Tibial nerve (tissue), 4 donors: ENCODE measurements at regions not wholly inside any gene's neighbourhood (a gene's known extent, or its start where the extent isn't known, plus 50 kb on each side); places are given as distances from the start of the nearest gene placed in this dataset.

ENCODE experiments used
- DNase-seq, 2 donors: peaks; one replicate each; pipeline ENCODE4 v3.0.0-alpha.2; 2019; ENCODE audit warnings: low spot score in 2 of 2
- H3K27ac ChIP-seq, 4 donors: fragments of 200-600 bp; sonication (generic) in 3 of 4; one replicate each; pipeline ENCODE4 v1.5.1; 2017 to 2019; ENCODE audit warnings: mild to moderate bottlenecking in 1 of 4
- H3K27me3 ChIP-seq, 2 donors: fragments of 200-600 bp; sonication (generic) in 1 of 2; one replicate each; pipeline versions ENCODE4 v1.5.1 to v1.6.0; 2017 to 2019
- H3K36me3 ChIP-seq, 3 donors: fragments of 200-600 bp; sonication (generic); one replicate each; pipeline ENCODE4 v1.5.1; 2018 to 2019
- H3K4me1 ChIP-seq, 4 donors: fragments of 200-600 bp; sonication (generic) in 3 of 4; one replicate each; pipeline ENCODE4 v1.5.1; 2017 to 2019
- H3K4me3 ChIP-seq, 4 donors: fragments of 200-600 bp; sonication (generic) in 3 of 4; one replicate each; pipeline ENCODE4 v1.5.1; 2017 to 2019; ENCODE audit warnings: mild to moderate bottlenecking in 1 of 4, moderate library complexity in 1 of 4
- H3K9me3 ChIP-seq, 4 donors: fragments of 200-600 bp; sonication (generic) in 3 of 4; one replicate each; pipeline ENCODE4 v1.5.1; 2017 to 2019
- CTCF ChIP-seq, 5 experiments: fragments of 200-600 bp in 3 of 5; fragments of 450-650 bp in 2 of 5; sonication (generic) in 3 of 5; IDR thresholded peaks; one replicate each; pipeline ENCODE4 v1.5.1; 2016 to 2019; ENCODE audit warnings: antibody characterized with exemption in 5 of 5, mild to moderate bottlenecking in 3 of 5, moderate library complexity in 2 of 5
- EP300 ChIP-seq, 2 donors: sonication (generic); formaldehyde crosslinking; IDR thresholded peaks; one replicate each; pipeline ENCODE4 v1.6.1; 2017; ENCODE audit warnings: antibody characterized with exemption in 2 of 2, mild to moderate bottlenecking in 1 of 2
- POLR2A ChIP-seq, 2 donors: fragments of 450-650 bp; IDR thresholded peaks; one replicate each; pipeline ENCODE4 v1.6.1; 2017; ENCODE audit warnings: antibody characterized with exemption in 2 of 2, mild to moderate bottlenecking in 2 of 2, moderate library complexity in 2 of 2
- WGBS, 2 donors: methylation state at CpG; one replicate each; pipeline ENCODE4 v1.1.5; 2018; 5-methylcytosine and 5-hydroxymethylcytosine counted together

- no peaks in the 10 kb centered on the region for H3K36me3 ChIP-seq
- TF ChIP-seq POLR2A (IDR thresholded peaks at IDR 0.05) (no peak), CTCF (IDR thresholded peaks at IDR 0.05) (no peak), EP300 (IDR thresholded peaks at IDR 0.05) (peak in 1 of 2 donors; percentile 21)
- H3K4me3 ChIP-seq = no peak overlapping the region
- no peaks in the 10 kb centered on the region for H3K9me3 ChIP-seq
- H3K27me3 ChIP-seq = no peaks in the 10 kb centered on the region
- DNase-seq = no peak
- H3K4me1 ChIP-seq = peaks cover 0 to 13% (median 5%) of the 10 kb centered on the region in 4 donors
- H3K27ac ChIP-seq = no peak overlapping the region
- WGBS, 2 donors = 77 to 87% methylated on average over 3 of the region's 3 CpGs
Measured at GRCh38 chr6:15876406-15876805, 213.6 kb upstream of the DTNBP1 start.

GRCh38 chr6:15875797-15876196 is 213.0 kb upstream of the DTNBP1 start:
- 93 to 96% methylated on average over 1 of the region's 1 CpG for WGBS, 2 donors
- DNase-seq = no peak
- Histone ChIP-seq H3K27ac (no peak overlapping the region), H3K36me3 (no peaks in the 10 kb centered on the region), H3K4me1 (peaks cover 0 to 13% (median 5%) of the 10 kb centered on the region in 4 donors), H3K27me3 (no peaks in the 10 kb centered on the region), H3K4me3 (no peak overlapping the region), H3K9me3 (no peaks in the 10 kb centered on the region)
- TF ChIP-seq CTCF (IDR thresholded peaks at IDR 0.05) (no peak), POLR2A (IDR thresholded peaks at IDR 0.05) (no peak), EP300 (IDR thresholded peaks at IDR 0.05) (no peak)

- Histone ChIP-seq H3K27me3 (no peaks in the 10 kb centered on the region), H3K27ac (no peak overlapping the region), H3K4me3 (no peak overlapping the region), H3K36me3 (no peaks in the 10 kb centered on the region), H3K9me3 (no peaks in the 10 kb centered on the region), H3K4me1 (peaks cover 0 to 12% (median 3%) of the 10 kb centered on the region in 4 donors)
- DNase-seq = no peak
- TF ChIP-seq EP300 (IDR thresholded peaks at IDR 0.05) (no peak), CTCF (IDR thresholded peaks at IDR 0.05) (no peak), POLR2A (IDR thresholded peaks at IDR 0.05) (no peak)
- WGBS, 2 donors = 92% methylated on average over 3 of the region's 3 CpGs
Measured at GRCh38 chr6:15874821-15875220, 212.0 kb upstream of the DTNBP1 start.

- H3K9me3 ChIP-seq = no peaks in the 10 kb centered on the region
- H3K4me1 ChIP-seq = peaks cover 0 to 8% (median under 1%) of the 10 kb centered on the region in 4 donors
- H3K27me3 ChIP-seq = no peaks in the 10 kb centered on the region
- DNase-seq = no peak
- H3K27ac ChIP-seq = no peak overlapping the region
- 87 to 91% methylated on average over 2 of the region's 2 CpGs for WGBS, 2 donors
- no peaks in the 10 kb centered on the region for H3K36me3 ChIP-seq
- H3K4me3 ChIP-seq = no peak overlapping the region
- no peak for TF ChIP-seq POLR2A (IDR thresholded peaks at IDR 0.05)
- no peak for TF ChIP-seq EP300 (IDR thresholded peaks at IDR 0.05)
- TF ChIP-seq CTCF (IDR thresholded peaks at IDR 0.05) = no peak
Measured at GRCh38 chr6:15874326-15874725, 211.5 kb upstream of the DTNBP1 start.

GRCh38 chr6:15872241-15873103 is 209.6 kb upstream of the DTNBP1 start:
- H3K36me3 ChIP-seq = no peaks in the 10 kb centered on the region
- no peak for DNase-seq
- no peak overlapping the region for H3K27ac ChIP-seq
- TF ChIP-seq CTCF (IDR thresholded peaks at IDR 0.05) = no peak
- TF ChIP-seq POLR2A (IDR thresholded peaks at IDR 0.05) = no peak
- H3K4me3 ChIP-seq = no peak overlapping the region
- WGBS, 2 donors = 61 to 64% methylated on average over 11 of the region's 11 CpGs
- H3K4me1 ChIP-seq = peaks cover 0 to 6% (median 0%) of the 10 kb centered on the region in 4 donors
- no peaks in the 10 kb centered on the region for H3K9me3 ChIP-seq
- H3K27me3 ChIP-seq = no peaks in the 10 kb centered on the region
